HEK293 (cell line): ENCODE measurements at regions not wholly inside any gene's neighbourhood (a gene's known extent, or its start where the extent isn't known, plus 50 kb on each side); places are given as distances from the start of the nearest gene placed in this dataset.

Source experiments
- CTCF ChIP-seq: fragments of 450-650 bp; formaldehyde crosslinking; IDR thresholded peaks from 2 replicates; pipeline ENCODE4 v1.5.1; 2016; ENCODE audit warnings: missing biosample characterization, missing genetic modification characterization
- SP2 ChIP-seq: fragments of 450-650 bp; formaldehyde crosslinking; IDR thresholded peaks from 2 replicates; pipeline ENCODE4 v1.5.1; 2016; ENCODE audit warnings: missing biosample characterization, missing genetic modification characterization
- ZBTB1 ChIP-seq: fragments of 450-650 bp; formaldehyde crosslinking; IDR thresholded peaks from 2 replicates; pipeline ENCODE4 v1.5.1; 2016; ENCODE audit warnings: missing biosample characterization, missing genetic modification characterization
- ZBTB20 ChIP-seq: fragments of 450-650 bp; formaldehyde crosslinking; IDR thresholded peaks from 2 replicates; pipeline ENCODE4 v1.5.1; 2016; ENCODE audit warnings: missing biosample characterization, missing genetic modification characterization
- ZNF175 ChIP-seq: fragments of 450-650 bp; formaldehyde crosslinking; IDR thresholded peaks from 2 replicates; pipeline ENCODE4 v1.5.1; 2016; ENCODE audit warnings: missing biosample characterization, missing genetic modification characterization
- ZNF274 ChIP-seq, 2 experiments: fragments of 200-500 bp in 1 of 2; fragments of 450-650 bp in 1 of 2; sonication (Bioruptor generic) in 1 of 2; formaldehyde crosslinking in 1 of 2; IDR thresholded peaks; 2 replicates each; pipeline versions ENCODE4 v1.5.1 to v1.6.1; 2014 to 2016; ENCODE audit warnings: borderline replicate concordance in 1 of 2, inconsistent platforms in 1 of 2, low read length in 1 of 2, missing biosample characterization in 1 of 2, missing genetic modification characterization in 1 of 2
- ZNF529 ChIP-seq: fragments of 450-650 bp; formaldehyde crosslinking; IDR thresholded peaks from 2 replicates; pipeline ENCODE4 v1.5.1; 2017; ENCODE audit warnings: missing genetic modification characterization, missing biosample characterization; ENCODE audit not compliant: insufficient replicate concordance
- ZNF645 ChIP-seq: fragments of 450-650 bp; formaldehyde crosslinking; IDR thresholded peaks from 2 replicates; pipeline ENCODE4; 2016; ENCODE audit warnings: missing biosample characterization, missing genetic modification characterization
- ZNF692 ChIP-seq: fragments of 450-650 bp; formaldehyde crosslinking; IDR thresholded peaks from 2 replicates; pipeline ENCODE4 v1.5.1; 2016; ENCODE audit warnings: missing biosample characterization, missing genetic modification characterization
- ZSCAN5A ChIP-seq: fragments of 450-650 bp; formaldehyde crosslinking; IDR thresholded peaks from 2 replicates; pipeline ENCODE4 v1.5.1; 2016; ENCODE audit warnings: missing biosample characterization, missing genetic modification characterization

DNA sequence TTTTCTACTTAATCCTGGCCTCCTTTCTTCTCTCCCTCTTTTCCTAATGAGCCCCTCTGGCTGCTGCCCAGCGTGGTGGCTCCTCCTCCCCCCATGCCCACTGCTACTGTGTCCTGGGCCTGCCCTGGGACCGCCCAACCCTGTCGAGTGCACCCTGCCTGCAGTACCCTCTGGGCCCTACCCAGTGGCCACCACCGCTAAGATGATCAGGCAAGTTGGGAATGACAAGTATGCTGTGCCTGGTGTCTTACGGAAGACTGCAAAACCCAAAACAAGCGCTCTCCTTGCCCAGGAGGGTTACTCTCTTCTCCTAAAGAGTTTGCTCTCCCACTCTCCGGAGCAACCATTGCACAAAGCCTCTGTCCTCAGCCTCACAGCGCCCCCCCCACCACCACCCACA is 273.7 kb downstream of the SYK start:
- TF ChIP-seq ZNF692 (tag by site-specific recombination) (no peak), CTCF (tag by site-specific recombination) (no peak), ZBTB1 (tag by site-specific recombination) (no peak), ZNF529 (no peak), ZNF645 (tag by site-specific recombination) (no peak), ZNF175 (no peak), SP2 (tag by site-specific recombination) (no peak), ZNF274 (IDR thresholded peaks at IDR 0.05; ENCODE audit: low read length) (no peak), ZNF274 (tag by site-specific recombination; IDR thresholded peaks at IDR 0.05; ENCODE audit: borderline replicate concordance) (no peak), ZBTB20 (tag by site-specific recombination) (no peak), ZSCAN5A (tag by site-specific recombination) (no peak)
